RWPE1 (cell line): ENCODE measurements at regions not wholly inside any gene's neighbourhood (a gene's known extent, or its start where the extent isn't known, plus 50 kb on each side); places are given as distances from the start of the nearest gene placed in this dataset.

Source experiments
- CTCF ChIA-PET: fragments of 350-600 bp; sonication (Branson Sonifier 250); formaldehyde crosslinking; extraction: SDS; loops from one replicate; lab custom pipeline; 2021; lab: Yijun Ruan, JAX
- POLR2A ChIA-PET: fragments of 400-600 bp; formaldehyde crosslinking; extraction: SDS; loops from one replicate; lab custom pipeline; 2020; ENCODE audit warnings: antibody characterized with exemption; ENCODE audit not compliant: low non-redundant PET; lab: Yijun Ruan, JAX
- DNase-seq: peaks from one replicate; pipeline ENCODE4 v3.0.0; 2012; ENCODE audit warnings: low spot score
- H3K27ac ChIP-seq: fragments of 450-650 bp; 2 replicates; pipeline ENCODE4 v1.5.1; 2017
- CTCF ChIP-seq: fragments of 450-650 bp; conservative IDR thresholded peaks from 2 replicates; pipeline ENCODE4 v1.5.1; 2017; ENCODE audit warnings: low read depth, mild to moderate bottlenecking

- DNase-seq: no peak
- no peak overlapping the region for H3K27ac ChIP-seq
- TF ChIP-seq CTCF: no peak
- POLR2A ChIA-PET: no interaction called here
- CTCF ChIA-PET: interaction anchor here (0.8 kb wide), 1 partner anchor 652 kb away, joined by 3 read pairs; no protein-coding TSS in a partner anchor
Measured at GRCh38 chr1:101364370-101365120, 127.7 kb downstream of the S1PR1 start.

- DNase-seq: no peak
- no peak overlapping the region for H3K27ac ChIP-seq
- TF ChIP-seq CTCF: no peak
- CTCF ChIA-PET: interaction anchor here (0.6 to 0.8 kb wide), 2 partner anchors 652 to 1658 kb away, joined by 3 read pairs; no protein-coding TSS in a partner anchor
- POLR2A ChIA-PET: no interaction called here
Measured at GRCh38 chr1:101365186-101365585, 128.4 kb downstream of the S1PR1 start.

- ChIA-PET CTCF (interaction anchor here (0.6 kb wide), 1 partner anchor 1659 kb away, joined by 3 read pairs; no protein-coding TSS in a partner anchor), POLR2A (no interaction called here)
- DNase-seq: no peak
- no peak for TF ChIP-seq CTCF
- no peak overlapping the region for H3K27ac ChIP-seq
Measured at GRCh38 chr1:101365878-101366277, 129.1 kb downstream of the S1PR1 start.

- no peak for TF ChIP-seq CTCF
- CTCF ChIA-PET: interaction anchor here (2.0 kb wide), 1 partner anchor 9 kb away, joined by 10 read pairs; no protein-coding TSS in a partner anchor
- POLR2A ChIA-PET: no interaction called here
- no peak overlapping the region for H3K27ac ChIP-seq
- DNase-seq: no peak
Measured at GRCh38 chr1:101366513-101367215, 129.8 kb downstream of the S1PR1 start.

- TF ChIP-seq CTCF: no peak
- no peak for DNase-seq
- CTCF ChIA-PET: interaction anchor here (2.0 kb wide), 1 partner anchor 10 kb away, joined by 10 read pairs; no protein-coding TSS in a partner anchor
- no peak overlapping the region for H3K27ac ChIP-seq
- POLR2A ChIA-PET: no interaction called here
Measured at GRCh38 chr1:101367630-101368029, 130.8 kb downstream of the S1PR1 start.

- no peak for TF ChIP-seq CTCF
- no peak for DNase-seq
- POLR2A ChIA-PET: no interaction called here
- CTCF ChIA-PET: interaction anchor here (0.6 to 1.1 kb wide), 2 partner anchors 61 to 177 kb away, joined by 3 to 4 read pairs; no protein-coding TSS in a partner anchor
- no peak overlapping the region for H3K27ac ChIP-seq
Measured at GRCh38 chr1:101370488-101370887, 133.7 kb downstream of the S1PR1 start.
